PFSK-1 (cell line): ENCODE measurements at regions not wholly inside any gene's neighbourhood (a gene's known extent, or its start where the extent isn't known, plus 50 kb on each side); places are given as distances from the start of the nearest gene placed in this dataset.

Source experiments
- FOXP2 ChIP-seq: optimal IDR thresholded peaks from 2 replicates; pipeline ENCODE3; 2011; ENCODE audit warnings: borderline replicate concordance, control low read depth, inconsistent platforms; ENCODE audit not compliant: insufficient read depth; ENCODE audit errors: extremely low read length, extremely low read depth
- POLR2AphosphoS5 ChIP-seq: IDR thresholded peaks from 2 replicates; pipeline ENCODE4 v1.6.1; 2012; ENCODE audit warnings: low read depth, mild to moderate bottlenecking, control low read depth, low read length, moderate library complexity
- SIN3A ChIP-seq: IDR thresholded peaks from 2 replicates; pipeline ENCODE4 v1.6.1; 2012; ENCODE audit warnings: mild to moderate bottlenecking, low read length, moderate library complexity, borderline replicate concordance; ENCODE audit not compliant: insufficient read depth
- TAF1 ChIP-seq: IDR thresholded peaks from 2 replicates; pipeline ENCODE4 v1.6.1; 2012; ENCODE audit warnings: low read length, control low read depth, borderline replicate concordance; ENCODE audit not compliant: insufficient read depth
- TF ChIP-seq, protein P1 (sequence below), 2 experiments: IDR thresholded peaks; 2 replicates each; pipeline versions ENCODE4 v1.6.1 to v1.8.0; 2011 to 2012; ENCODE audit warnings: low read depth in 2 of 2, low read length in 2 of 2, control low read depth in 1 of 2, inconsistent platforms in 1 of 2, mild to moderate bottlenecking in 1 of 2, moderate library complexity in 1 of 2; ENCODE audit not compliant: insufficient read depth in 1 of 2

DNA sequence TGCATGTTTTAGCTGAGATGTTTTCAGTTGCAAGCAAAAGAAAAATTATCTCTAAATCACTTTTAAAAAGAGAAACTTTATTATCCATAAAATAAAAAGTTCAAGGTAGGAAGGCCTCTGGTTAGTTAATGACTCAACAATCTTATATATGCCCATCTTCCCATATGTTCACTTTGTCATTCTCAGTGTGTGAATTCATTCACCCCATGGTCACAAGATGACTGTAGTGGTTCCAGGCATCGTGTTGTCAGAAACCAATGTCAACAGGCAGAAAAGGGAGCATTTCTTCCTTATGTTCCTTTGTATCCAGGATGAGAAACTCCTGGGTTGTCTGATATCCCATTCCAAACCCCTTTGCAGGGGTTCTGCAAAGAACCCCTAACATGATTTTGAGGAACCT is 119.9 kb upstream of the RAP2B start:
- TF ChIP-seq POLR2AphosphoS5 (no peak), TAF1 (no peak), SIN3A (no peak)
- TF ChIP-seq, protein P1, sequence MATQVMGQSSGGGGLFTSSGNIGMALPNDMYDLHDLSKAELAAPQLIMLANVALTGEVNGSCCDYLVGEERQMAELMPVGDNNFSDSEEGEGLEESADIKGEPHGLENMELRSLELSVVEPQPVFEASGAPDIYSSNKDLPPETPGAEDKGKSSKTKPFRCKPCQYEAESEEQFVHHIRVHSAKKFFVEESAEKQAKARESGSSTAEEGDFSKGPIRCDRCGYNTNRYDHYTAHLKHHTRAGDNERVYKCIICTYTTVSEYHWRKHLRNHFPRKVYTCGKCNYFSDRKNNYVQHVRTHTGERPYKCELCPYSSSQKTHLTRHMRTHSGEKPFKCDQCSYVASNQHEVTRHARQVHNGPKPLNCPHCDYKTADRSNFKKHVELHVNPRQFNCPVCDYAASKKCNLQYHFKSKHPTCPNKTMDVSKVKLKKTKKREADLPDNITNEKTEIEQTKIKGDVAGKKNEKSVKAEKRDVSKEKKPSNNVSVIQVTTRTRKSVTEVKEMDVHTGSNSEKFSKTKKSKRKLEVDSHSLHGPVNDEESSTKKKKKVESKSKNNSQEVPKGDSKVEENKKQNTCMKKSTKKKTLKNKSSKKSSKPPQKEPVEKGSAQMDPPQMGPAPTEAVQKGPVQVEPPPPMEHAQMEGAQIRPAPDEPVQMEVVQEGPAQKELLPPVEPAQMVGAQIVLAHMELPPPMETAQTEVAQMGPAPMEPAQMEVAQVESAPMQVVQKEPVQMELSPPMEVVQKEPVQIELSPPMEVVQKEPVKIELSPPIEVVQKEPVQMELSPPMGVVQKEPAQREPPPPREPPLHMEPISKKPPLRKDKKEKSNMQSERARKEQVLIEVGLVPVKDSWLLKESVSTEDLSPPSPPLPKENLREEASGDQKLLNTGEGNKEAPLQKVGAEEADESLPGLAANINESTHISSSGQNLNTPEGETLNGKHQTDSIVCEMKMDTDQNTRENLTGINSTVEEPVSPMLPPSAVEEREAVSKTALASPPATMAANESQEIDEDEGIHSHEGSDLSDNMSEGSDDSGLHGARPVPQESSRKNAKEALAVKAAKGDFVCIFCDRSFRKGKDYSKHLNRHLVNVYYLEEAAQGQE (IDR thresholded peaks at IDR 0.05; ENCODE audit: insufficient read depth in 1 of 2, low read depth in 2 of 2, low read length in 2 of 2): no peak

DNA sequence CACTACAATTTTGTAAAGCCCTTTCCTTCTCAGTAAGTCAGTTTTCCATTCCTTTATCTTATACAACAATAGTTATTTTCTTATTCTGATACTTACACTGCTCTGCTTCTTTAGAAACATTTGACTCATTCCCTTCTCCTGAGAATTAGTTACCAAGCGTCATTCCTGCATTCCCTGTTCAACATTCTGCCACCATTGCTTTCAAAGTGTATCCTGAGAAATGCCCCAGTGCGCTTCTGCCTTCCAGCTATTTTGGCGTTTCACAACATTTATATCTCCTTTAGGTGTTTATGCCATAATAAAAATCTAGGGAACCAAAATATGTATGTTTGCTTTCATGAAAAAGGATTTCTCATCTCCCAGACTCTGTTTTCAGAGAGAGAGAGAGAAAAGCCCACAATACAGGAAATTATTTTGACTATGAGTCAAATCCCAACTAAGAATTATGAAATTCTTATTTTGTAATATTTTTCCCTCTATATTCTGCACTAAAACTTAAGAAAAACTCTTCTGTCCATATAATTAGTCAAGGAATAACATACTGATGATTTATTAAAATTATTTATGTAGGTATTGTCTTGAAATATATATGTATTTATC is 118.2 kb upstream of the RAP2B start:
- TF ChIP-seq POLR2AphosphoS5 (no peak), SIN3A (no peak)

DNA sequence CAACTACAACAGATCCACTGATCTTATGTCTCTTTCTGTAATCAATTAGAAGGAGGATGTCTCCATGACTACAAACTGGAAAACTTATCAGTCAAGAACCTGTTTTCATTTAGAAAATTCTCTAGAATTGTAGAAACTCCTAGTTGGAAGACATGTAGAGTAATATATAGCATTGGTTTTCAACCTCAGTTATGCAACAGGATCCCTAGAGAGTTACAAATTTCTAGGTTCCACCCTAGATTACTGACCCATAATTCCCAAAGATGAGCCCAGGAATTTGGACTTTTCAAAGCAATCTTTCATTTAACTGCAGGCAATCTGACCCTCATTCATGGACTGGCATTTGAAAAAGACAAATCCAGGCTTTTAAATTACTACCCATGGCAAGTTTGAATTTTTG is 116.9 kb upstream of the RAP2B start:
- TF ChIP-seq, protein P1 (IDR thresholded peaks at IDR 0.05; ENCODE audit: insufficient read depth in 1 of 2, low read depth in 2 of 2, low read length in 2 of 2): no peak
- TF ChIP-seq POLR2AphosphoS5: no peak
- TF ChIP-seq FOXP2: no peak
- no peak for TF ChIP-seq TAF1
- TF ChIP-seq SIN3A: no peak

DNA sequence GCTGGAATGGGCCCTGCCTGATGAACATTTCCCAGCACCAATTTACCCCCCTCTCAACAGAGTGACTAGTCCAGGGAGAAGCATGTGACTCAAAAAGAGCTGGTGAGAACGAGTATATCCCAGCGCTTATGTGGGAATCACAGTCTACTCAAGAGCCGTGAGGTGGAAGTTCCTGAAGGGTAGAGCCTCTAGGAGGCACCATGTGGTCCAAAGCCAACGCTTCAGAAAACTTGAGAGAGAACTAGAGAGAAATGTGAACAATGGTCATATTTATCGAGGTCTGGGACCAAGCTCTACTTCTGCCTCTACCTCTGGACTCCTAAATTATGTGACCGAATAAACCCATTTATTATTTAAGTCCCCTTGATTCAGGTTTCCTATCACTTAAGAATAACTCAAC is 111.0 kb upstream of the RAP2B start:
- no peak for TF ChIP-seq SIN3A
- no peak for TF ChIP-seq TAF1
- TF ChIP-seq POLR2AphosphoS5: no peak
- TF ChIP-seq, protein P1 (IDR thresholded peaks at IDR 0.05; ENCODE audit: insufficient read depth in 1 of 2, low read depth in 2 of 2, low read length in 2 of 2): no peak
- no peak for TF ChIP-seq FOXP2

DNA sequence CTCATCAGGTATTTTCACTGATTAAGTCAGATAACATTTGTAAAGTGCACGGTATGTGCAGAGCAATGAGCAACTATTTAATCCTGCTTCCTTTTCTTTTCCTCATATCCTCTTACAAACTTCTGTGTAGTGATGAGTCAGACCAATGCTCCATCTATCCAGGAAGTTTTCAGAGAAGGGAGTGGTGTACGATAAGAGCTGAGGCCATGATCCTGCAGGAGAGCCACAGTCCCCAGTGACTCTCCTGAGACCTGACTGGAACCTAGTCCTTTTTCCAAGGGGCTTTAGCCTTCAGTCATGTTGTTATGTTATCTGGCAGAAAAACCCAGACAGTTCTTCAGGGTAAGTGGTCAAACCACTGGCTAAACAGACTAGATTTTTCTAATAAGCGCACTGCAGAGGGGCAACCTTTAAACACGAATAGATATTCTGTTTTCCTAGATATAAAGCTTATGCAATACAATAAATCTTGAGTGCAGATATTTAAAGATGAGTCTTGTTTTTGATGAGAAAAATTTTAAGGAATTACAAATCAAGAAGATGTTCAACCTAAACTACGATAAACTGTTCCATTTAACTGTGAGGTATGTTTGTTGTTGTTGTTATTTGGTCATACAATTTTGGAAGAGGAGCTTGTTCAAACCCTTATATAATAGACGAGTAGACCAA is 110.5 kb upstream of the RAP2B start:
- TF ChIP-seq SIN3A (peak; percentile 28; the same call in 1 of the 2 replicates), POLR2AphosphoS5 (no peak)

DNA sequence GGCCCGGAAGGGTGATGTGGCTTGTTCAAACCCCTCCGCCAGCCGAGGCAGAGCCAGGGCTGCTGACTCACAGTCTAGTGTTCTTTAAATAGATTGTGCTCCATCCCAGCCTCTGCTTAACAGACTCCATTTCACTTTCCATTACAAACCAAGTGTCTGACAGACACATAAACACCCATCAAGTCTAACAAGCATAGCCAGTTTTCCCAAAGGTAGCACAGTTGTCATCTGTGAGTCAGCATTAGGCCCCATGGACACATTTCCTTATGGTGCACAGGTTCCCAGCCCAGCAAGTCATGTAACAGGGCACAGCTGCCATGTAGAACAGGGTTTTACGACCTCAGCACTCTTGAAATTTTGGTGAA is 109.9 kb upstream of the RAP2B start:
- TF ChIP-seq POLR2AphosphoS5: no peak
- no peak for TF ChIP-seq FOXP2
- no peak for TF ChIP-seq TAF1
- TF ChIP-seq, protein P1 (IDR thresholded peaks at IDR 0.05; ENCODE audit: insufficient read depth in 1 of 2, low read depth in 2 of 2, low read length in 2 of 2): no peak
- TF ChIP-seq SIN3A: no peak
